Adrenal gland (tissue), 5 donors: ENCODE measurements at regions not wholly inside any gene's neighbourhood (a gene's known extent, or its start where the extent isn't known, plus 50 kb on each side); places are given as distances from the start of the nearest gene placed in this dataset.

ENCODE experiments used
- POLR2A ChIP-seq, 2 donors: fragments of 450-650 bp; IDR thresholded peaks; one replicate each; pipeline ENCODE4 v1.6.1; 2017; ENCODE audit warnings: antibody characterized with exemption in 2 of 2, mild to moderate bottlenecking in 2 of 2, moderate library complexity in 1 of 2
- TF ChIP-seq, protein P1 (sequence below), 6 experiments: fragments of 450-650 bp in 4 of 6; fragments of 200-600 bp in 2 of 6; sonication (generic) in 1 of 6; IDR thresholded peaks; 1 replicate in 5 of 6; 2 replicates in 1 of 6; pipeline versions ENCODE4 v1.5.1 to v1.8.0; 2016 to 2021; ENCODE audit warnings: antibody characterized with exemption in 6 of 6, mild to moderate bottlenecking in 2 of 6, moderate library complexity in 1 of 6
- donor health status: DM: no; HTN: no; CAD: no.

DNA sequence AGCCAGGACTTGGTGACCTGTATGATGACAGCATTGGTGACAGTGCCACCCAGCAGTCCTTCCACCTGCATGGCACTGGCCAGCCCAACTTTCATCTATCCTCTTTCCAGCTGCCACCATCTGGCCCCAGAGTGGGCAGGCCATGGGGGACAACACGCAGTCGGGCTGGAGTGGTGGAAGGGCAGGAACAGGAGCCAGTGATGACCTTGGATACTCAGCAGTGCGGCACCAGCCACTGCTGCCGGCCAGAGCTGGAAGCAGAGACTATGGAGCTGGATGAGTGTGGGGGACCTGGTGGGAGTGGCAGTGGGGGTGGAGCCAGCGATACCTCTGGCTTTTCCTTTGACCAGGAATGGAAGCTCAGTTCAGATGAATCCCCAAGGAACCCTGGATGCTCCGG is 56.9 kb downstream of the RUSC2 start:
- TF ChIP-seq, protein P1, sequence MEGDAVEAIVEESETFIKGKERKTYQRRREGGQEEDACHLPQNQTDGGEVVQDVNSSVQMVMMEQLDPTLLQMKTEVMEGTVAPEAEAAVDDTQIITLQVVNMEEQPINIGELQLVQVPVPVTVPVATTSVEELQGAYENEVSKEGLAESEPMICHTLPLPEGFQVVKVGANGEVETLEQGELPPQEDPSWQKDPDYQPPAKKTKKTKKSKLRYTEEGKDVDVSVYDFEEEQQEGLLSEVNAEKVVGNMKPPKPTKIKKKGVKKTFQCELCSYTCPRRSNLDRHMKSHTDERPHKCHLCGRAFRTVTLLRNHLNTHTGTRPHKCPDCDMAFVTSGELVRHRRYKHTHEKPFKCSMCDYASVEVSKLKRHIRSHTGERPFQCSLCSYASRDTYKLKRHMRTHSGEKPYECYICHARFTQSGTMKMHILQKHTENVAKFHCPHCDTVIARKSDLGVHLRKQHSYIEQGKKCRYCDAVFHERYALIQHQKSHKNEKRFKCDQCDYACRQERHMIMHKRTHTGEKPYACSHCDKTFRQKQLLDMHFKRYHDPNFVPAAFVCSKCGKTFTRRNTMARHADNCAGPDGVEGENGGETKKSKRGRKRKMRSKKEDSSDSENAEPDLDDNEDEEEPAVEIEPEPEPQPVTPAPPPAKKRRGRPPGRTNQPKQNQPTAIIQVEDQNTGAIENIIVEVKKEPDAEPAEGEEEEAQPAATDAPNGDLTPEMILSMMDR (IDR thresholded peaks at IDR 0.05), result no peak
- TF ChIP-seq POLR2A (IDR thresholded peaks at IDR 0.05), result no peak
